GM12878 (cell line): ENCODE measurements at regions not wholly inside any gene's neighbourhood (a gene's known extent, or its start where the extent isn't known, plus 50 kb on each side); places are given as distances from the start of the nearest gene placed in this dataset.

Experiments used
- ATAC-seq: fragments of 200-7000 bp; cut with Tn5 transposase; 3 replicates; pipeline ENCODE4 v1.9.1; 2020; ENCODE audit warnings: mild to moderate bottlenecking, moderate library complexity
- BruUV-seq: library from RNA; stranded (reverse); fragments of 400-500 nt; replicated peaks from 2 replicates; lab custom pipeline; 2021; lab: Mats Ljungman, UMichigan
- CTCF ChIA-PET: fragments of 300-600 bp; sonication (Branson Sonifier 250); formaldehyde crosslinking; extraction: SDS; loops from one replicate; lab custom pipeline; 2021; ENCODE audit warnings: inconsistent platforms; lab: Yijun Ruan, JAX
- POLR2A ChIA-PET: fragments of 350-600 bp; formaldehyde crosslinking; extraction: SDS; loops from one replicate; lab custom pipeline; 2021; ENCODE audit warnings: inconsistent platforms; lab: Charles Lee
- RAD21 ChIA-PET: fragments of 300-600 bp; sonication (Branson Sonifier 250); formaldehyde crosslinking; loops from one replicate; lab custom pipeline; 2023; ENCODE audit warnings: antibody characterized with exemption; ENCODE audit not compliant: unreplicated experiment; lab: Charles Lee
- SMC1A ChIA-PET: fragments of 300-600 bp; sonication (Branson Sonifier 250); formaldehyde crosslinking; loops from one replicate; lab custom pipeline; 2023; ENCODE audit not compliant: unreplicated experiment, uncharacterized antibody; lab: Charles Lee
- DNase-seq: peaks from one replicate; pipeline ENCODE4 v3.0.0-alpha.2; 2011; ENCODE audit warnings: low read depth, low spot score
- FAIRE-seq: peaks from 3 replicates; lab custom pipeline; 2011; peaks lifted over from hg19 to GRCh38; lab: Jason Lieb, UNC
- H2AFZ ChIP-seq: 2 replicates; pipeline ENCODE4 v1.6.0; 2011; ENCODE audit warnings: low read depth, low read length, control low read depth; ENCODE audit not compliant: control insufficient read depth
- H3K27ac ChIP-seq: 2 replicates; pipeline ENCODE4 v1.5.1; 2011; ENCODE audit warnings: control low read depth; ENCODE audit not compliant: control insufficient read depth, insufficient read depth
- H3K27me3 ChIP-seq, 2 experiments: replicated peaks in 1 of 2; 2 replicates each; pipeline versions ENCODE4 v1.6.0 to v1.6.1; 2011; ENCODE audit warnings: low read length in 1 of 2; ENCODE audit not compliant: control insufficient read depth in 2 of 2, insufficient read depth in 2 of 2
- H3K36me3 ChIP-seq, 2 experiments: 2 replicates each; pipeline ENCODE4 v1.5.1; 2011; ENCODE audit warnings: low read length in 1 of 2; ENCODE audit not compliant: control insufficient read depth in 2 of 2, insufficient read depth in 2 of 2
- H3K4me1 ChIP-seq: 2 replicates; pipeline ENCODE4 v1.6.1; 2011; ENCODE audit warnings: mild to moderate bottlenecking, low read length, moderate library complexity, mixed read lengths; ENCODE audit not compliant: control insufficient read depth, insufficient read depth
- H3K4me2 ChIP-seq: 2 replicates; pipeline ENCODE4 v1.6.0; 2011; ENCODE audit warnings: control low read depth; ENCODE audit not compliant: control insufficient read depth, insufficient read depth
- H3K4me3 ChIP-seq: fragments of 200-600 bp; sonication (generic); 2 replicates; pipeline ENCODE4 v1.5.1; 2016
- H3K79me2 ChIP-seq: 2 replicates; pipeline ENCODE4 v1.6.0; 2011; ENCODE audit warnings: low read length; ENCODE audit not compliant: control insufficient read depth, insufficient read depth
- H3K9ac ChIP-seq: 2 replicates; pipeline ENCODE4 v1.8.0; 2011; ENCODE audit warnings: low read length, control low read depth, mixed read lengths; ENCODE audit not compliant: control insufficient read depth, insufficient read depth
- H3K9me3 ChIP-seq: replicated peaks from 3 replicates; pipeline ENCODE4 v1.5.1; 2011; ENCODE audit warnings: mild to moderate bottlenecking, low read length; ENCODE audit not compliant: control insufficient read depth, insufficient read depth
- H4K20me1 ChIP-seq: 2 replicates; pipeline ENCODE4 v1.6.0; 2011; ENCODE audit not compliant: control insufficient read depth, insufficient read depth
- BACH1 ChIP-seq: fragments of 450-650 bp; IDR thresholded peaks from 2 replicates; pipeline ENCODE4 v1.6.1; 2017; ENCODE audit warnings: mild to moderate bottlenecking, borderline replicate concordance
- EED ChIP-seq: sonication (generic); IDR thresholded peaks from 2 replicates; pipeline ENCODE4 v1.6.1; 2016; ENCODE audit warnings: antibody characterized with exemption, low read depth
- IKZF2 ChIP-seq, 2 experiments: fragments of 450-650 bp; IDR thresholded peaks; 2 replicates each; pipeline ENCODE4 v1.6.1; 2017; ENCODE audit warnings: mild to moderate bottlenecking in 2 of 2, moderate library complexity in 2 of 2
- NR2C2 ChIP-seq: IDR thresholded peaks from 2 replicates; pipeline ENCODE4 v1.6.1; 2011; ENCODE audit warnings: borderline replicate concordance, low read depth; ENCODE audit not compliant: control insufficient read depth, insufficient read length
- WGBS: methylation state at CpG from one replicate; pipeline ENCODE4 v1.1.6; 2016; ENCODE audit warnings: low lambda C conversion rate; ENCODE audit not compliant: insufficient replicate concordance, insufficient coverage; ENCODE audit errors: missing lambda C conversion rate; 5-methylcytosine and 5-hydroxymethylcytosine counted together
- in situ Hi-C: fragments of 300-500 bp; cut with MboI; formaldehyde crosslinking; loops from 9 replicates; pipeline ENCODE4 v1.14.3; 2018; ENCODE audit warnings: mixed read lengths
- intact Hi-C: fragments of 100-400 bp; cut with micrococcal nuclease; formaldehyde crosslinking; loops from one replicate; pipeline ENCODE4 v1.14.2; 2022; ENCODE audit not compliant: unreplicated experiment
- TF ChIP-seq, protein P1 (sequence below): fragments of 450-650 bp; formaldehyde crosslinking; IDR thresholded peaks from 2 replicates; pipeline ENCODE4 v1.4.0; 2022; ENCODE audit warnings: mild to moderate bottlenecking, moderate library complexity
- TF ChIP-seq, protein P2 (sequence below): fragments of 150-350 bp; IDR thresholded peaks from 2 replicates; pipeline ENCODE4 v1.6.1; 2014; ENCODE audit warnings: mild to moderate bottlenecking, low read depth, low read length
- TF ChIP-seq, protein P3 (sequence below): IDR thresholded peaks from 2 replicates; pipeline ENCODE4 v1.6.1; 2011; ENCODE audit warnings: low read depth, low read length, improper control_type of control experiment, borderline replicate concordance

DNA sequence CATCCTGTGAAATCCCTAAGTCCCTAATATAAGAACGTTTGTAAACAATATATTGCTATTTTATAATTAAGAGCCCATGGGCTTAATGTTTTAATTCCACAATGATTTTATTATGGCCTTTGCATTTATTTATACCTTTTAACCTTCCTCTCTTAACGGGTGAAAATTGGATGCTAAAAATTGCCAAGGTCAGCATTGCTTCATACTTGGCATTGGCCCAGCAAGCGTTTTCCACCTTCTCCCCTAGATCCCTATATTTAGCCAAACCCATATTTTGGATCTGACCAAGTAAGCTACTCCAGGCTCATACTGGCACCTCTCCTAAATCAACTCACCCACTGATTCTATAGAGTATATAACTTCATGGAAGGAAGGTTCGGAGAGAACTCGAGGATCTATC is 188.0 kb upstream of the NR2F2 start:
- intact Hi-C loops (no loop called here), in situ Hi-C loops (no loop called here)
- no TSS peak for BruUV-seq
- H4K20me1 ChIP-seq, result no peaks in the 10 kb centered on the region
- no peak overlapping the region for H3K4me2 ChIP-seq
- H3K27me3 ChIP-seq, result no peaks in the 10 kb centered on the region
- ChIA-PET RAD21 (no interaction called here), POLR2A (interaction anchor here (0.6 kb wide), 1 partner anchor 66 kb away, joined by 3 read pairs; no protein-coding TSS in a partner anchor), SMC1A (interaction anchor here (1.4 kb wide), 1 partner anchor 18 kb away, joined by 5 read pairs; no protein-coding TSS in a partner anchor), CTCF (no interaction called here)
- DNase-seq (no peak), ATAC-seq (no peak), FAIRE-seq (no peak)
- H3K79me2 ChIP-seq, result no peaks in the 10 kb centered on the region
- no peak overlapping the region for H3K27ac ChIP-seq
- H2AFZ ChIP-seq, result no peak overlapping the region
- no peaks in the 10 kb centered on the region; the same call in 1 of the 3 replicates for H3K9me3 ChIP-seq
- H3K4me3 ChIP-seq, result no peak overlapping the region
- no peak overlapping the region for H3K9ac ChIP-seq
- no peaks in the 10 kb centered on the region for H3K36me3 ChIP-seq
- WGBS, result 32% methylated on average over 5 of the region's 5 CpGs
- TF ChIP-seq, protein P1, sequence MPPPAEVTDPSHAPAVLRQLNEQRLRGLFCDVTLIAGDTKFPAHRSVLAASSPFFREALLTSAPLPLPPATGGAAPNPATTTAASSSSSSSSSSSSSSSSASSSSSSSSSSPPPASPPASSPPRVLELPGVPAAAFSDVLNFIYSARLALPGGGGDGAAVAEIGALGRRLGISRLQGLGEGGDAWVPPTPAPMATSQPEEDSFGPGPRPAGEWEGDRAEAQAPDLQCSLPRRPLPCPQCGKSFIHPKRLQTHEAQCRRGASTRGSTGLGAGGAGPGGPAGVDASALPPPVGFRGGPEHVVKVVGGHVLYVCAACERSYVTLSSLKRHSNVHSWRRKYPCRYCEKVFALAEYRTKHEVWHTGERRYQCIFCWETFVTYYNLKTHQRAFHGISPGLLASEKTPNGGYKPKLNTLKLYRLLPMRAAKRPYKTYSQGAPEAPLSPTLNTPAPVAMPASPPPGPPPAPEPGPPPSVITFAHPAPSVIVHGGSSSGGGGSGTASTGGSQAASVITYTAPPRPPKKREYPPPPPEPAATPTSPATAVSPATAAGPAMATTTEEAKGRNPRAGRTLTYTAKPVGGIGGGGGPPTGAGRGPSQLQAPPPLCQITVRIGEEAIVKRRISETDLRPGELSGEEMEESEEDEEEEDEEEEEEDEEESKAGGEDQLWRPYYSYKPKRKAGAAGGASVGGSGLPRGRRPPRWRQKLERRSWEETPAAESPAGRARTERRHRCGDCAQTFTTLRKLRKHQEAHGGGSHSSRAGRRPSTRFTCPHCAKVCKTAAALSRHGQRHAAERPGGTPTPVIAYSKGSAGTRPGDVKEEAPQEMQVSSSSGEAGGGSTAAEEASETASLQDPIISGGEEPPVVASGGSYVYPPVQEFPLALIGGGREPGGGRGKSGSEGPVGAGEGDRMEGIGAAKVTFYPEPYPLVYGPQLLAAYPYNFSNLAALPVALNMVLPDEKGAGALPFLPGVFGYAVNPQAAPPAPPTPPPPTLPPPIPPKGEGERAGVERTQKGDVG (CRISPR knock-in tag), result no peak
- TF ChIP-seq NR2C2 (no peak), EED (no peak), IKZF2 (IDR thresholded peaks at IDR 0.05) (no peak), BACH1 (no peak)
- TF ChIP-seq, protein P2, sequence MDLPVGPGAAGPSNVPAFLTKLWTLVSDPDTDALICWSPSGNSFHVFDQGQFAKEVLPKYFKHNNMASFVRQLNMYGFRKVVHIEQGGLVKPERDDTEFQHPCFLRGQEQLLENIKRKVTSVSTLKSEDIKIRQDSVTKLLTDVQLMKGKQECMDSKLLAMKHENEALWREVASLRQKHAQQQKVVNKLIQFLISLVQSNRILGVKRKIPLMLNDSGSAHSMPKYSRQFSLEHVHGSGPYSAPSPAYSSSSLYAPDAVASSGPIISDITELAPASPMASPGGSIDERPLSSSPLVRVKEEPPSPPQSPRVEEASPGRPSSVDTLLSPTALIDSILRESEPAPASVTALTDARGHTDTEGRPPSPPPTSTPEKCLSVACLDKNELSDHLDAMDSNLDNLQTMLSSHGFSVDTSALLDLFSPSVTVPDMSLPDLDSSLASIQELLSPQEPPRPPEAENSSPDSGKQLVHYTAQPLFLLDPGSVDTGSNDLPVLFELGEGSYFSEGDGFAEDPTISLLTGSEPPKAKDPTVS, result no peak
- TF ChIP-seq, protein P3, sequence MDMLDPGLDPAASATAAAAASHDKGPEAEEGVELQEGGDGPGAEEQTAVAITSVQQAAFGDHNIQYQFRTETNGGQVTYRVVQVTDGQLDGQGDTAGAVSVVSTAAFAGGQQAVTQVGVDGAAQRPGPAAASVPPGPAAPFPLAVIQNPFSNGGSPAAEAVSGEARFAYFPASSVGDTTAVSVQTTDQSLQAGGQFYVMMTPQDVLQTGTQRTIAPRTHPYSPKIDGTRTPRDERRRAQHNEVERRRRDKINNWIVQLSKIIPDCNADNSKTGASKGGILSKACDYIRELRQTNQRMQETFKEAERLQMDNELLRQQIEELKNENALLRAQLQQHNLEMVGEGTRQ, result no peak
- no peaks in the 10 kb centered on the region for H3K4me1 ChIP-seq
